ENCODE measurements at regions not wholly inside any gene's neighbourhood (a gene's known extent, or its start where the extent isn't known, plus 50 kb on each side); places are given as distances from the start of the nearest gene placed in this dataset.

DNA sequence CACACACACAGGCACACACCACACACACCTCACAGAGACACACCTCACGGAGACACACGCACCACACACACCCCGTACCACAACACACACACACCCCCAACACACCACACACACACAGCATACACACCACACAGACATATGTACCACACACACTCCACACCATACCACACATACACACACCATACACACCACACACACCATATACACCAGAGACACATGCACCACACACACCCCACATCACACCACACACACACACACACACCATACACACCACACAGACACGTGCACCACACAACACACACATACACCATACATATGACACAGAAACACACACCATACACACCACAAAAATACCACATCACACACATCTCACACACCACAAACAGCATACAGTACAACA lies 850.7 kb downstream of the RNF144A start:
- Mint-ChIP-seq H3K36me3 (ENCODE audit: unreplicated experiment) (no peaks in the 10 kb centered on the region), H3K27me3 (ENCODE audit: unreplicated experiment) (no peaks in the 10 kb centered on the region), H3K4me3 (ENCODE audit: unreplicated experiment) (no peak overlapping the region), H3K27ac (ENCODE audit: unreplicated experiment) (no peak overlapping the region), H3K9me3 (ENCODE audit: unreplicated experiment) (no peaks in the 10 kb centered on the region), H3K4me1 (ENCODE audit: unreplicated experiment) (no peaks in the 10 kb centered on the region)
- no peak for TF ChIP-seq CTCF (IDR thresholded peaks at IDR 0.05)
- DNase-seq (ENCODE audit: extremely low spot score, unreplicated experiment) = no peak

DNA sequence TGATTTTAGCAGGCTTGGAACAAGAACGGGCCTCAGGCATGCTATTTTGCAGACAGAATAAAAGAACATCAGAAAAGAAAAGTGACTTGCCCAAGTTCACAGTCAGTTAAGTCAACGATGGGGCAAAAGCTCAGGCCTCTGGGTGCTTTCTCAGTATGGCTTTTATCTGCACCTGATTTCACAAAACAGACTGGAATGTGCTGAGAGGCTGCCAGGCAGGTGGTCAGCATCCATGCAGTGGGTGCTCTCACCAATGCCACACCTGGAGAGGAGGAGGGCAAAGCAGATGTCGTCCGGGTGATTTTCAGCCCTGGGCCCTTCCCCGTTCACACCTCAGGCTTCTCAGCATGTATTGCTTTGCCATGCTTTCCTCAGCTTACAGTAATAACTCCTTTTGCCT lies 854.6 kb downstream of the RNF144A start:
- no peak for DNase-seq (ENCODE audit: extremely low spot score, unreplicated experiment)
- Mint-ChIP-seq H3K9me3 (ENCODE audit: unreplicated experiment) (no peaks in the 10 kb centered on the region), H3K27me3 (ENCODE audit: unreplicated experiment) (no peaks in the 10 kb centered on the region), H3K4me1 (ENCODE audit: unreplicated experiment) (no peaks in the 10 kb centered on the region), H3K27ac (ENCODE audit: unreplicated experiment) (no peak overlapping the region), H3K4me3 (ENCODE audit: unreplicated experiment) (no peak overlapping the region), H3K36me3 (ENCODE audit: unreplicated experiment) (no peaks in the 10 kb centered on the region)
- TF ChIP-seq CTCF (IDR thresholded peaks at IDR 0.05) = no peak

GRCh38 chr2:7773362-7774360 lies 856.4 kb downstream of the RNF144A start:
- Mint-ChIP-seq H3K4me1 (ENCODE audit: unreplicated experiment) (no peaks in the 10 kb centered on the region), H3K36me3 (ENCODE audit: unreplicated experiment) (no peaks in the 10 kb centered on the region), H3K27me3 (ENCODE audit: unreplicated experiment) (no peaks in the 10 kb centered on the region), H3K4me3 (ENCODE audit: unreplicated experiment) (no peak overlapping the region), H3K9me3 (ENCODE audit: unreplicated experiment) (no peaks in the 10 kb centered on the region), H3K27ac (ENCODE audit: unreplicated experiment) (no peak overlapping the region)
- DNase-seq (ENCODE audit: extremely low spot score, unreplicated experiment) = no peak
- no peak for TF ChIP-seq CTCF (IDR thresholded peaks at IDR 0.05)

- Mint-ChIP-seq H3K36me3 (ENCODE audit: unreplicated experiment) (no peaks in the 10 kb centered on the region), H3K4me3 (ENCODE audit: unreplicated experiment) (no peak overlapping the region), H3K27ac (ENCODE audit: unreplicated experiment) (no peak overlapping the region), H3K27me3 (ENCODE audit: unreplicated experiment) (no peaks in the 10 kb centered on the region), H3K4me1 (ENCODE audit: unreplicated experiment) (no peaks in the 10 kb centered on the region), H3K9me3 (ENCODE audit: unreplicated experiment) (peaks cover 4% of the 10 kb centered on the region)
- no peak for DNase-seq (ENCODE audit: extremely low spot score, unreplicated experiment)
- TF ChIP-seq CTCF (IDR thresholded peaks at IDR 0.05) = no peak
These were observed 857.3 kb downstream of the RNF144A start for GRCh38 chr2:7774481-7774880.

DNA sequence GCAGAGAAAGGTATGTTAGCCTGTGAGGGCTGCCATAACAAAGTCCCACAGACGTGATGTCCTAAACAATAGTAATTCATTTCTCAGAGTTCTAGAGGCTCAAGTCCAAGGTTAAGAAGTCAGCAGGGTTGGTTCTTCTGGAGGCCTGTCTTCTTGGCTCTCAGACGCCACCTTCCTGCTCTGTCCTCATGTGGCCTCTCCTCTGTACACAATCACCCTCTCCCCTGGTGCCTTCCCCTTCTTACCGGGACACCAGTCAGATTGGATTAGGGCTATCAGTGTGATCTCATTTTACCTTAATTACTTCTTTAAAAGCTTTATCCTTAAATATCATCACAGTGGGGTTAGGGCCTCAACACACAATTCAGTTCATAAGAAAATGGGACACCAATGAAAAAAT lies 860.5 kb downstream of the RNF144A start:
- Mint-ChIP-seq H3K27me3 (ENCODE audit: unreplicated experiment) (no peaks in the 10 kb centered on the region), H3K9me3 (ENCODE audit: unreplicated experiment) (peaks cover 11% of the 10 kb centered on the region), H3K4me3 (ENCODE audit: unreplicated experiment) (no peak overlapping the region), H3K36me3 (ENCODE audit: unreplicated experiment) (no peaks in the 10 kb centered on the region), H3K27ac (ENCODE audit: unreplicated experiment) (no peak overlapping the region), H3K4me1 (ENCODE audit: unreplicated experiment) (no peaks in the 10 kb centered on the region)
- DNase-seq (ENCODE audit: extremely low spot score, unreplicated experiment) = no peak
- TF ChIP-seq CTCF (IDR thresholded peaks at IDR 0.05) = no peak
